IMR-90 (cell line): ENCODE measurements at regions not wholly inside any gene's neighbourhood (a gene's known extent, or its start where the extent isn't known, plus 50 kb on each side); places are given as distances from the start of the nearest gene placed in this dataset.

ENCODE experiments used
- ATAC-seq: fragments of 200-7000 bp; cut with Tn5 transposase; 2 replicates; pipeline ENCODE4 v1.9.1; 2020; ENCODE audit warnings: low read depth, mild to moderate bottlenecking, moderate library complexity
- BruUV-seq: library from RNA; stranded (reverse); fragments of 400-500 nt; replicated peaks from 2 replicates; lab custom pipeline; 2021; lab: Mats Ljungman, UMichigan
- CTCF ChIA-PET: fragments of 300-600 bp; formaldehyde crosslinking; extraction: SDS; loops from one replicate; lab custom pipeline; 2021; ENCODE audit warnings: antibody characterized with exemption; lab: Yijun Ruan, JAX
- POLR2A ChIA-PET: fragments of 300-600 bp; sonication (Branson Sonifier 250); formaldehyde crosslinking; loops from one replicate; lab custom pipeline; 2022; ENCODE audit warnings: antibody characterized with exemption; ENCODE audit not compliant: unreplicated experiment; lab: Charles Lee
- DNase-seq: peaks from one replicate; pipeline ENCODE4 v3.0.0; 2013
- H2AFZ ChIP-seq: replicated peaks from 2 replicates; pipeline ENCODE3; 2013; ENCODE audit warnings: low read length, mild to moderate bottlenecking; ENCODE audit not compliant: poor library complexity
- H2AK5ac ChIP-seq: 2 replicates; pipeline ENCODE4 v1.6.1; 2013; ENCODE audit warnings: low read depth, low read length, inconsistent platforms
- H2AK9ac ChIP-seq: replicated peaks from 2 replicates; pipeline ENCODE3; 2013; ENCODE audit warnings: mild to moderate bottlenecking, low read depth, low read length, moderate library complexity; ENCODE audit not compliant: poor library complexity
- H2BK120ac ChIP-seq: 2 replicates; pipeline ENCODE4 v1.6.1; 2013; ENCODE audit warnings: low read depth, low read length, inconsistent platforms
- H2BK15ac ChIP-seq: 3 replicates; pipeline ENCODE4 v1.6.1; 2013; ENCODE audit warnings: low read depth, low read length, inconsistent platforms
- H2BK20ac ChIP-seq: 2 replicates; pipeline ENCODE4 v1.6.1; 2013; ENCODE audit warnings: low read depth, mild to moderate bottlenecking, inconsistent platforms, low read length, moderate library complexity
- H2BK5ac ChIP-seq: 2 replicates; pipeline ENCODE4 v1.6.1; 2013; ENCODE audit warnings: mild to moderate bottlenecking, low read depth, low read length, inconsistent platforms; ENCODE audit not compliant: poor library complexity, severe bottlenecking
- H3K14ac ChIP-seq: replicated peaks from 2 replicates; pipeline ENCODE4 v1.6.1; 2013; ENCODE audit warnings: low read depth, low read length, inconsistent platforms
- H3K18ac ChIP-seq: 2 replicates; pipeline ENCODE4 v1.6.1; 2013; ENCODE audit warnings: low read depth, low read length, control low read depth
- H3K23ac ChIP-seq: 2 replicates; pipeline ENCODE4 v1.6.1; 2013; ENCODE audit warnings: low read depth, low read length, inconsistent platforms
- H3K27ac ChIP-seq: 2 replicates; pipeline ENCODE4 v1.5.1; 2013; ENCODE audit warnings: mild to moderate bottlenecking, control low read depth, low read length; ENCODE audit not compliant: insufficient read depth
- H3K27me3 ChIP-seq: 2 replicates; pipeline ENCODE4 v1.6.1; 2013; ENCODE audit warnings: low read length; ENCODE audit not compliant: control insufficient read depth, insufficient read depth
- H3K36me3 ChIP-seq: 2 replicates; pipeline ENCODE4 v1.6.1; 2013; ENCODE audit warnings: low read length, mixed read lengths; ENCODE audit not compliant: control insufficient read depth, insufficient read depth
- H3K4ac ChIP-seq: 2 replicates; pipeline ENCODE4 v1.6.1; 2013; ENCODE audit warnings: low read depth, low read length, inconsistent platforms
- H3K4me1 ChIP-seq: 2 replicates; pipeline ENCODE4 v1.6.1; 2013; ENCODE audit warnings: low read length, mixed read lengths; ENCODE audit not compliant: control insufficient read depth, insufficient read depth
- H3K4me2 ChIP-seq: 2 replicates; pipeline ENCODE4 v1.6.1; 2013; ENCODE audit warnings: low read depth, mild to moderate bottlenecking, control low read depth, low read length, moderate library complexity
- H3K4me3 ChIP-seq: 2 replicates; pipeline ENCODE4 v1.5.1; 2013; ENCODE audit warnings: low read depth, mild to moderate bottlenecking, control low read depth, low read length, moderate library complexity; ENCODE audit not compliant: insufficient read depth
- H3K56ac ChIP-seq: 2 replicates; pipeline ENCODE4 v1.6.1; 2013; ENCODE audit warnings: low read length, inconsistent platforms; ENCODE audit not compliant: insufficient read depth; ENCODE audit errors: extremely low read depth
- H3K79me1 ChIP-seq, 2 experiments: 2 replicates each; pipeline ENCODE4 v1.6.1; 2013; ENCODE audit warnings: low read length in 2 of 2, inconsistent platforms in 1 of 2, low read depth in 1 of 2
- H3K9ac ChIP-seq: 2 replicates; pipeline ENCODE4 v1.6.1; 2013; ENCODE audit warnings: low read depth, low read length, control low read depth
- H3K9me1 ChIP-seq: 2 replicates; pipeline ENCODE4 v1.6.1; 2013; ENCODE audit warnings: low read length, inconsistent platforms; ENCODE audit not compliant: insufficient read depth
- H3K9me3 ChIP-seq: 2 replicates; pipeline ENCODE4 v1.6.1; 2013; ENCODE audit warnings: low read length; ENCODE audit not compliant: control insufficient read depth, insufficient read depth
- H4K20me1 ChIP-seq: 2 replicates; pipeline ENCODE4 v1.6.1; 2013; ENCODE audit warnings: low read length, inconsistent platforms; ENCODE audit not compliant: insufficient read depth
- H4K5ac ChIP-seq: 2 replicates; pipeline ENCODE4 v1.6.1; 2013; ENCODE audit warnings: mild to moderate bottlenecking, low read depth, low read length, control low read depth
- H4K8ac ChIP-seq, 2 experiments: 2 replicates each; pipeline ENCODE4 v1.6.1; 2013; ENCODE audit warnings: low read depth in 2 of 2, low read length in 2 of 2, control low read depth in 1 of 2, inconsistent platforms in 1 of 2
- H4K91ac ChIP-seq: 2 replicates; pipeline ENCODE4 v1.6.1; 2013; ENCODE audit warnings: low read depth, low read length, inconsistent platforms; ENCODE audit not compliant: insufficient read depth
- MAZ ChIP-seq: IDR thresholded peaks from 2 replicates; pipeline ENCODE4 v1.6.1; 2012; ENCODE audit warnings: low read depth, mild to moderate bottlenecking, low read length, improper control_type of control experiment, moderate library complexity, borderline replicate concordance
- WGBS, 2 experiments: methylation state at CpG; one replicate each; pipeline versions ENCODE4 v1.1.5 to v1.1.7; 2013; ENCODE audit warnings: missing lambda C conversion rate in 2 of 2; ENCODE audit not compliant: insufficient read length in 1 of 2; ENCODE audit errors: extremely low coverage in 2 of 2; 5-methylcytosine and 5-hydroxymethylcytosine counted together
- dilution Hi-C: fragments of 300-500 bp; cut with HindIII; formaldehyde crosslinking; loops from one replicate; pipeline ENCODE4 v1.14.3; 2018; ENCODE audit warnings: low sequenced_read_pairs; ENCODE audit not compliant: unreplicated experiment
- in situ Hi-C: fragments of 300-500 bp; cut with MboI; formaldehyde crosslinking; loops from 3 replicates; pipeline ENCODE4 v1.14.3; 2019; ENCODE audit warnings: low sequenced_read_pairs, inconsistent platforms, mixed read lengths
- intact Hi-C: fragments of 100-400 bp; cut with micrococcal nuclease; formaldehyde crosslinking; loops from 2 replicates; pipeline ENCODE4 v1.10.0; 2022

- no peak overlapping the region for H4K91ac ChIP-seq
- H2BK5ac ChIP-seq: no peak overlapping the region
- WGBS, 2 experiments: no CpG with 5 or more reads among the region's 7 CpGs
- no peak overlapping the region for H4K8ac ChIP-seq
- H3K36me3 ChIP-seq: no peaks in the 10 kb centered on the region
- no peak overlapping the region for H3K4me3 ChIP-seq
- H3K4me2 ChIP-seq: no peak overlapping the region
- no peaks in the 10 kb centered on the region; the same call in 1 of the 2 replicates for H3K9me3 ChIP-seq
- no peak overlapping the region for H3K18ac ChIP-seq
- BruUV-seq: no TSS peak
- no peak for TF ChIP-seq MAZ
- H2AK5ac ChIP-seq: no peak overlapping the region
- H3K23ac ChIP-seq: no peak overlapping the region
- no peak overlapping the region for H2BK20ac ChIP-seq
- H3K9ac ChIP-seq: no peak overlapping the region
- no peak overlapping the region for H3K56ac ChIP-seq
- no peaks in the 10 kb centered on the region for H3K9me1 ChIP-seq
- no peak overlapping the region for H3K14ac ChIP-seq
- dilution Hi-C loops (no loop called here), in situ Hi-C loops (no loop called here), intact Hi-C loops (no loop called here)
- H3K27me3 ChIP-seq: no peaks in the 10 kb centered on the region
- ChIA-PET CTCF (no interaction called here), POLR2A (no interaction called here)
- no peak overlapping the region for H3K27ac ChIP-seq
- H3K4me1 ChIP-seq: no peaks in the 10 kb centered on the region
- DNase-seq (no peak), ATAC-seq (no peak)
- H2AFZ ChIP-seq: no peak overlapping the region
- no peak overlapping the region for H4K5ac ChIP-seq
- H4K20me1 ChIP-seq: no peaks in the 10 kb centered on the region
- no peak overlapping the region for H3K4ac ChIP-seq
- no peak overlapping the region for H2BK15ac ChIP-seq
- H2BK120ac ChIP-seq: no peak overlapping the region
- no peaks in the 10 kb centered on the region for H3K79me1 ChIP-seq
- no peak overlapping the region for H2AK9ac ChIP-seq
Measured at GRCh38 chr1:37097731-37098130, 63.4 kb upstream of the GRIK3 start.
